HepG2 (cell line): ENCODE measurements at regions not wholly inside any gene's neighbourhood (a gene's known extent, or its start where the extent isn't known, plus 50 kb on each side); places are given as distances from the start of the nearest gene placed in this dataset.

Experiments used
- ZFX ChIP-seq: sonication (generic); formaldehyde crosslinking; IDR thresholded peaks from 2 replicates; pipeline ENCODE4 v1.4.0; 2020; ENCODE audit warnings: mild to moderate bottlenecking, low read depth, missing genetic modification reagents, moderate library complexity
- ZZZ3 ChIP-seq: sonication (generic); formaldehyde crosslinking; IDR thresholded peaks from 2 replicates; pipeline ENCODE4 v1.4.0; 2020; ENCODE audit warnings: missing genetic modification reagents, mild to moderate bottlenecking, borderline replicate concordance
- TF ChIP-seq, protein P1 (sequence below): sonication (generic); formaldehyde crosslinking; IDR thresholded peaks from 2 replicates; pipeline ENCODE4 v1.4.0; 2020; ENCODE audit warnings: mild to moderate bottlenecking, low read depth, missing genetic modification reagents
- TF ChIP-seq, protein P2 (sequence below): sonication (generic); formaldehyde crosslinking; IDR thresholded peaks from 2 replicates; pipeline ENCODE4 v1.5.0; 2020; ENCODE audit warnings: mild to moderate bottlenecking, missing genetic modification reagents, moderate library complexity
- TF ChIP-seq, protein P3 (sequence below), 2 experiments: sonication (generic) in 1 of 2; formaldehyde crosslinking in 1 of 2; IDR thresholded peaks; 2 replicates each; pipeline versions ENCODE4 v1.5.1 to v1.6.1; 2011 to 2020; ENCODE audit warnings: borderline replicate concordance in 1 of 2, low read depth in 1 of 2, low read length in 1 of 2, mild to moderate bottlenecking in 1 of 2, missing genetic modification reagents in 1 of 2, moderate library complexity in 1 of 2

DNA sequence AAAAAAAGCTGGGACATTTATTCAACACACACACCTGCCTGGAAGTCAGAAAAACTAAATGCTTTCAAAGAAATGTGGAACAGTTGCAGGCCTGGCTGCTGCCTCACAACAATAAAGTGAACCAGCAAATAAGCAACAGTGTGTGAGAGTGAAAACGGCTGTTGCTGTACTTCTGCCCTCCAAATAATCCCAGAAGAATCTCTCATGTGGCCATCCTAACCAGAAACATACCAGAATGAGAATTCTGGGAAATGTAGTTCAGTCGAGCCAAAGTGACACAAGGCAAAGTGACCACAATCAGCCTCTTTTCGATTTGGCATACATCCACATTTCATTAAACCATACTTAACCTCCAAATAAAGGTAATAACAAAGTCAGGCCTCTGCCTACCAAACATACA lies 204.5 kb downstream of the SLC7A11 start:
- TF ChIP-seq ZFX (CRISPR knock-in tag) (no peak), ZZZ3 (no peak)
- TF ChIP-seq, protein P1, sequence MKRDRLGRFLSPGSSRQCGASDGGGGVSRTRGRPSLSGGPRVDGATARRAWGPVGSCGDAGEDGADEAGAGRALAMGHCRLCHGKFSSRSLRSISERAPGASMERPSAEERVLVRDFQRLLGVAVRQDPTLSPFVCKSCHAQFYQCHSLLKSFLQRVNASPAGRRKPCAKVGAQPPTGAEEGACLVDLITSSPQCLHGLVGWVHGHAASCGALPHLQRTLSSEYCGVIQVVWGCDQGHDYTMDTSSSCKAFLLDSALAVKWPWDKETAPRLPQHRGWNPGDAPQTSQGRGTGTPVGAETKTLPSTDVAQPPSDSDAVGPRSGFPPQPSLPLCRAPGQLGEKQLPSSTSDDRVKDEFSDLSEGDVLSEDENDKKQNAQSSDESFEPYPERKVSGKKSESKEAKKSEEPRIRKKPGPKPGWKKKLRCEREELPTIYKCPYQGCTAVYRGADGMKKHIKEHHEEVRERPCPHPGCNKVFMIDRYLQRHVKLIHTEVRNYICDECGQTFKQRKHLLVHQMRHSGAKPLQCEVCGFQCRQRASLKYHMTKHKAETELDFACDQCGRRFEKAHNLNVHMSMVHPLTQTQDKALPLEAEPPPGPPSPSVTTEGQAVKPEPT (CRISPR knock-in tag) = no peak
- TF ChIP-seq, protein P2, sequence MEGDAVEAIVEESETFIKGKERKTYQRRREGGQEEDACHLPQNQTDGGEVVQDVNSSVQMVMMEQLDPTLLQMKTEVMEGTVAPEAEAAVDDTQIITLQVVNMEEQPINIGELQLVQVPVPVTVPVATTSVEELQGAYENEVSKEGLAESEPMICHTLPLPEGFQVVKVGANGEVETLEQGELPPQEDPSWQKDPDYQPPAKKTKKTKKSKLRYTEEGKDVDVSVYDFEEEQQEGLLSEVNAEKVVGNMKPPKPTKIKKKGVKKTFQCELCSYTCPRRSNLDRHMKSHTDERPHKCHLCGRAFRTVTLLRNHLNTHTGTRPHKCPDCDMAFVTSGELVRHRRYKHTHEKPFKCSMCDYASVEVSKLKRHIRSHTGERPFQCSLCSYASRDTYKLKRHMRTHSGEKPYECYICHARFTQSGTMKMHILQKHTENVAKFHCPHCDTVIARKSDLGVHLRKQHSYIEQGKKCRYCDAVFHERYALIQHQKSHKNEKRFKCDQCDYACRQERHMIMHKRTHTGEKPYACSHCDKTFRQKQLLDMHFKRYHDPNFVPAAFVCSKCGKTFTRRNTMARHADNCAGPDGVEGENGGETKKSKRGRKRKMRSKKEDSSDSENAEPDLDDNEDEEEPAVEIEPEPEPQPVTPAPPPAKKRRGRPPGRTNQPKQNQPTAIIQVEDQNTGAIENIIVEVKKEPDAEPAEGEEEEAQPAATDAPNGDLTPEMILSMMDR (CRISPR knock-in tag) = no peak
- TF ChIP-seq, protein P3, sequence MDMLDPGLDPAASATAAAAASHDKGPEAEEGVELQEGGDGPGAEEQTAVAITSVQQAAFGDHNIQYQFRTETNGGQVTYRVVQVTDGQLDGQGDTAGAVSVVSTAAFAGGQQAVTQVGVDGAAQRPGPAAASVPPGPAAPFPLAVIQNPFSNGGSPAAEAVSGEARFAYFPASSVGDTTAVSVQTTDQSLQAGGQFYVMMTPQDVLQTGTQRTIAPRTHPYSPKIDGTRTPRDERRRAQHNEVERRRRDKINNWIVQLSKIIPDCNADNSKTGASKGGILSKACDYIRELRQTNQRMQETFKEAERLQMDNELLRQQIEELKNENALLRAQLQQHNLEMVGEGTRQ (IDR thresholded peaks at IDR 0.05; ENCODE audit: low read depth, low read length) = no peak
- TF ChIP-seq, protein P3 (CRISPR knock-in tag; IDR thresholded peaks at IDR 0.05; ENCODE audit: borderline replicate concordance) = no peak
